Bronchial epithelial cell (primary cell): ENCODE measurements at regions not wholly inside any gene's neighbourhood (a gene's known extent, or its start where the extent isn't known, plus 50 kb on each side); places are given as distances from the start of the nearest gene placed in this dataset.

Source experiments
- DNase-seq: peaks from one replicate; pipeline ENCODE4 v3.0.0-alpha.2; 2010; ENCODE audit warnings: low read depth
- FAIRE-seq: peaks from 2 replicates; lab custom pipeline; 2011; peaks lifted over from hg19 to GRCh38; lab: Jason Lieb, UNC
- H3K27me3 ChIP-seq: 2 replicates; pipeline ENCODE4 v1.5.1; 2011; ENCODE audit warnings: low read length; ENCODE audit not compliant: control insufficient read depth, insufficient read depth
- H3K36me3 ChIP-seq: 2 replicates; pipeline ENCODE4 v1.5.1; 2011; ENCODE audit warnings: low read length; ENCODE audit not compliant: control insufficient read depth, insufficient read depth
- H3K4me3 ChIP-seq: 2 replicates; pipeline ENCODE4 v1.5.1; 2011; ENCODE audit warnings: mild to moderate bottlenecking, low read depth, low read length, control low read depth
- TF ChIP-seq, protein P1 (sequence below): IDR thresholded peaks from 2 replicates; pipeline ENCODE4 v1.5.1; 2011; ENCODE audit warnings: mild to moderate bottlenecking, moderate library complexity, low read length, control low read depth, inconsistent platforms; ENCODE audit not compliant: insufficient read depth, severe bottlenecking

DNA sequence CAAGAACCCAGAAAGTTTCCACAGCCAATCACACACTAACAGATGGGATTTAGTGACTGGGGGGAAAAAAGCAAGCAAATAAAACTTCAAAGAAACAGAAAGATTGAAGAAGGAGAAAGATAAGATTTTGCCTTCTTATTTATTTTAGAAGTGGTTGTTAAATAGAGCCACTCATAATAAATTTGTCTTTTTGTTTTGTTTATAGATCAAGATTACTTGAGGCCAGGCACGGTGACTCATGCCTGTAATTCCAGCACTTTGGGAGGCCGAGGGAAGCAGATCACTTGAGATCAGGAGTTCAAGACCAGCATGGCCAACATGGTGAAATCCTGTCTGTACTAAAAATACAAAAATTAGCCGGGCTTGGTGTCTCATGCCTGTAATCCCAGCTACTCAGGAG is 94.9 kb upstream of the RANBP3L start:
- Histone ChIP-seq H3K36me3 (no peaks in the 10 kb centered on the region), H3K27me3 (no peaks in the 10 kb centered on the region), H3K4me3 (no peak overlapping the region)
- DNase-seq (no peak), FAIRE-seq (no peak)
- TF ChIP-seq, protein P1, sequence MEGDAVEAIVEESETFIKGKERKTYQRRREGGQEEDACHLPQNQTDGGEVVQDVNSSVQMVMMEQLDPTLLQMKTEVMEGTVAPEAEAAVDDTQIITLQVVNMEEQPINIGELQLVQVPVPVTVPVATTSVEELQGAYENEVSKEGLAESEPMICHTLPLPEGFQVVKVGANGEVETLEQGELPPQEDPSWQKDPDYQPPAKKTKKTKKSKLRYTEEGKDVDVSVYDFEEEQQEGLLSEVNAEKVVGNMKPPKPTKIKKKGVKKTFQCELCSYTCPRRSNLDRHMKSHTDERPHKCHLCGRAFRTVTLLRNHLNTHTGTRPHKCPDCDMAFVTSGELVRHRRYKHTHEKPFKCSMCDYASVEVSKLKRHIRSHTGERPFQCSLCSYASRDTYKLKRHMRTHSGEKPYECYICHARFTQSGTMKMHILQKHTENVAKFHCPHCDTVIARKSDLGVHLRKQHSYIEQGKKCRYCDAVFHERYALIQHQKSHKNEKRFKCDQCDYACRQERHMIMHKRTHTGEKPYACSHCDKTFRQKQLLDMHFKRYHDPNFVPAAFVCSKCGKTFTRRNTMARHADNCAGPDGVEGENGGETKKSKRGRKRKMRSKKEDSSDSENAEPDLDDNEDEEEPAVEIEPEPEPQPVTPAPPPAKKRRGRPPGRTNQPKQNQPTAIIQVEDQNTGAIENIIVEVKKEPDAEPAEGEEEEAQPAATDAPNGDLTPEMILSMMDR = no peak

DNA sequence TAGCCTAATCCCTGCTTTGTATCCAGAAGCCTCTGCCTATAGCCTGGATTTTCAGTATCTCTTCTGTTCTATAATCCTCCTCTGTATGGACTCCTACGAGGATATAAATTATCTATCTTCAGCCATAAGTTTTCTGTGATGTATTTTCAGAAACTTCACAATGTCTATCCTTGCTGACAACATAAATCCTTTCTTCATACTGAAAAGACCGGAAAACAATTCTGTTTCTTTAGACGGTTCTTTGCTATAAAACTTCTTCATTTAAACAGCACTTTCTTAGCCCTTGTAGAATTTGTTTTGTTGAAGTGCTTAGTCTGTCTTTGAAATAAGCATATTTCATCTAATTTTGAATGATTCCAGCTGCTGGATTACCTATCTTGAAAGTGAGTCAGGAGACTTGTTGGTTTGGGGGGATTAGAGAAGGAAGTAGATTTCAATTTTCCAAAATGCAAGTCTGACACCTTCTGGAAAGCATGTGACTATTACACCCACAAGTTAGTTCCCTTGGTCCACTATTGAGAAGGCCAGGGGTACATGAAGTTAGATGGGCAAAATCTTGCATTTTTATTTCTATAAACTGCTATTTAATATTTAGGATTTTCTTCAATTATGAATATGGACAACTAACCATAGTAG is 96.3 kb upstream of the RANBP3L start:
- FAIRE-seq (no peak), DNase-seq (peak; percentile 52)
- no peak overlapping the region for H3K4me3 ChIP-seq
- no peaks in the 10 kb centered on the region for H3K36me3 ChIP-seq
- TF ChIP-seq, protein P1 = peak; percentile 40
- no peaks in the 10 kb centered on the region for H3K27me3 ChIP-seq

DNA sequence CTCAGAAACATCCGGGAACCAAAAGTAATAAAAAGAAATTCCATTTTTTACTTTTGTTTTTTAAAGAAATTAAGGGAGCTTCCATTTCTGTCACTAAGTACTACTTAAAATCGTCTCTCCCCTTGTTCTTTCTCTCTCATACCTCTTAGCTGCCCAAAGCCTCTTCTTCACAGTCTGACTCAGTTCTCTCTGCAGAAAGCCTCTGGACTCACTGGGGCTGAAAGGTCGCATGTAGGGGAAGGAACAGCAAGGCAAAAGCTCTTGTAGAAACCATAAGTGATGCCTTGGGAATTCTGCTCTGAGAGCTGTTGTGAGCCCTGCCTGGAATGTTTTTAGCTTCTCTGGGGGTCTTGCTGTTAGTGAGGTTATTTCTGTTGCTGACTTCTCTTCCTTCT is 100.8 kb upstream of the RANBP3L start:
- Histone ChIP-seq H3K27me3 (no peaks in the 10 kb centered on the region), H3K4me3 (no peak overlapping the region), H3K36me3 (no peaks in the 10 kb centered on the region)
- no peak for FAIRE-seq
- TF ChIP-seq, protein P1 = no peak
- DNase-seq = no peak

DNA sequence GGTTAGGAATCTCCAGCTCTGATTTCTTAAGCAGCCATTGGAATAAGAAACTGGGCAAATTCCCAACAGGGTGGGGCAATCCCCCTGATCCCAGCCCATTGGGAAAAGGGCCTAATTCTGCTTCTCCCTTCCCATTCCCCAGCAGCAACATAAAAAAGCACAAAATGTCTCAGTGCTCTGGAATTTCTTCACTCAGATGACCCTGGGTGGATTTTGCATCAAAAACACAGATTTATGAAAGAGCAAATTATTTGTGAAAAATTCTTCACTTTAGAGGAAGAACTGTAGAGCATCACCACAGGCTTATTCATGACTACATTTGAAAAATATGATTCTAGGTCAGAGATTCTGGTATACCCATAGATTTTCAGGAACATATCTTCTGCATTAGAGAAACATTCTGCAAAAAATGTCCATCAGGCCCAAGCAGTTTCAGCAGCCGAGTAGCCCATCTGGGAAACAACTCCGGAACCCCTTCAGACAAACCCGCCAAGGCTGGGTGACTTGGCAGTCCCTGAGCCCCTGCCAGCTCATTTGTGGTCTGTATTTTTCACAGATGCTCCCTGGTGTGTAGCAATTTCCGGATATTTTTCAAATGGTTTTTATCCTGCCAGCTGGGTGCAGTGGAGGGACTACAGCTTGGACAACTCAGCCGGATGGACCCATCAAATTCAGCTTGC is 102.1 kb upstream of the RANBP3L start:
- no peak for DNase-seq
- FAIRE-seq = no peak
- TF ChIP-seq, protein P1 = no peak

DNA sequence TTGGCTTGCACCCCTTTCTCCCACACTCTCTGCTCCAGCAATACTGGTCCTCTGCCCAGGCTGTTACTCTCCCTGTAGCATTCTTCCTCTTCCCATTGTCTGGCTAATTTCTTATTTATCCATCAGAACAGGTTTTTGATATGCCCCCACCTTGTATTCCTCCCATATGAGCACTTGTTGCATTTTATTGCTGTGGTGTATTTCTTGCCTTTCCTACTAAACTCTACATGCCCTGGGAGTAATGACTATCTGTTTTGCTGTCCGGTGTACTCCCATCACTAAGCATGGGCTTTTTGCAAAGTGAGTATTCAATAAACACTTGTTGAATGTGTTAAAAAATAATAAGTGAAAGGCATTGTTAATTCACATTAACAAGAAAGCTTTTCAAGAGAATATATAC is 104.3 kb upstream of the RANBP3L start:
- no peaks in the 10 kb centered on the region for H3K36me3 ChIP-seq
- DNase-seq = no peak
- no peak for FAIRE-seq
- H3K27me3 ChIP-seq = no peaks in the 10 kb centered on the region
- TF ChIP-seq, protein P1 = no peak
- H3K4me3 ChIP-seq = no peak overlapping the region

More for the DNA sequence above, 102.1 kb upstream of the RANBP3L start:
- Histone ChIP-seq H3K36me3 (no peaks in the 10 kb centered on the region), H3K4me3 (no peak overlapping the region), H3K27me3 (no peaks in the 10 kb centered on the region)
